Left renal pelvis (tissue), 4 donors: ENCODE measurements at regions not wholly inside any gene's neighbourhood (a gene's known extent, or its start where the extent isn't known, plus 50 kb on each side); places are given as distances from the start of the nearest gene placed in this dataset.

ENCODE experiments used
- DNase-seq, 4 donors: peaks; one replicate each; pipeline ENCODE4 v3.0.0-alpha.2; 2013; ENCODE audit warnings: low read depth in 4 of 4, low spot score in 3 of 4

DNA sequence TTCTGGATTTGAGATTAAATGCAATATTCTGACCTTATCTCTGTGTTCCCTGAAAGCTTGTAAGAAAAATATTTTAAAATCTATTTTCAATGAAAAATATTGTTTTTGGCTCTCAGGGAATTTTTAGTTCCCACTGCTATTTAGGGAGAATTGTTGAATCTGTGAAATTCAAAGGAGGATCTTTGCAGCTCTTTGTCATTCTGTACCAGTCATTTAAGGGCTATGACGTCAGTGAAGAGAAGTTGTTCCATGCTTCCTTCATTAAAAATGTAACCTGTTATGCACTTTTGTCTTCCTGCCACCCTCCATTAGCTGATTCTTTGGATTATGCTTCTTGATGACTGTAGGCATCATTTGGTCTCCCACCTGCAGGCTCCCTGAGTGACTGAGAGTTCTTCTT is 427.8 kb upstream of the C2CD4B start:
- no peak for DNase-seq

DNA sequence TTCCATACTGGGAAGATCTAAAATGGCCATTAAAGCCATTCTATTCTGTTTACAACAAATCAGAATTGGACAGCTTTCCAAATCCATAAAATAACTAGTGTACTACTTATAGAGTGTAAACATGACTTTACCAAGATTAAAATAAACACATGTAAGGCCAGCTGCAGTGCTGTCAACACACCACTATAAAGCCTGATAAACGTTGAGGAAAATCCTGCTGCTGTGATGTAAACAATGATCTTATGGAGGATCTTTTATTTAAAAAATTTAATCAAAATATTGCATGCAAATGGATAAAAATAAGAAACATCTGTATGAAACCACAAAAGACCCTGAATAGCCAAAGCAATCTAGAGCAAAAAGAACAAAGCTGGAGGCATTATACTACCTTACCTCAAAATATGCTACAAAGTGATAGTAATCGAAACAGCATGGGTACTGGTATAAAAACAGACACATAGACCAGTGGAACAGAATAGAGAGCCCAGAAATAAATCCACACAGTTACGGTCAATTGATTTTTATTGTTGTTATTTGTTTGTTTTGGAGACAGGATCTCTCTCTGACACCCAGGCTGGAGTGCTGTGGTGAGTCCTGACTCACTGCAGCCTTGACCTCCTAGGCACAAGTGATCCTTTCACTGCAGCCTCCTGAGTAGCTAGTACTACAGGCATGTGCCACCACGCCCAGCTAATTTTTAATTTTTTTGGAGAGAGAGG is 428.8 kb upstream of the C2CD4B start:
- no peak for DNase-seq

DNA sequence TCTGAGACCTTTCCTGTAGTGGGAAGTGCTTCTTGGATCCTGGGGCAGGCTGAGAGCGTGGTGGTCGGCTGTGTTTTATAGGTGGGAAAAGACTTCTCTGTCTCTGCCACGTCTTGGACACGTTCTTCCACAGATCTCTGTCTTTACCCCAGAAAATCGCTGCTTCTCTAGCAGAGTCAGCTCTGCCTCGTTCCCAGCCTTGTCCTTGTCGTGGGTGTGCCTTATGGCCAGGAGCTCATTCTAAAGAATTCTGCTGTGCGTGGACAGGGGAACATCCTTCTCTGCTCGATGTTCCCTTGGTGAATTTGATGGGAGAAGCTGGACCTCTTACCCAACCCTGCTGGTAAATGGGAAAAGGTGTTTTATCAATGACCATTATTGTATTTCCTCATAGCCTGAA is 433.1 kb upstream of the C2CD4B start:
- DNase-seq: no peak

DNA sequence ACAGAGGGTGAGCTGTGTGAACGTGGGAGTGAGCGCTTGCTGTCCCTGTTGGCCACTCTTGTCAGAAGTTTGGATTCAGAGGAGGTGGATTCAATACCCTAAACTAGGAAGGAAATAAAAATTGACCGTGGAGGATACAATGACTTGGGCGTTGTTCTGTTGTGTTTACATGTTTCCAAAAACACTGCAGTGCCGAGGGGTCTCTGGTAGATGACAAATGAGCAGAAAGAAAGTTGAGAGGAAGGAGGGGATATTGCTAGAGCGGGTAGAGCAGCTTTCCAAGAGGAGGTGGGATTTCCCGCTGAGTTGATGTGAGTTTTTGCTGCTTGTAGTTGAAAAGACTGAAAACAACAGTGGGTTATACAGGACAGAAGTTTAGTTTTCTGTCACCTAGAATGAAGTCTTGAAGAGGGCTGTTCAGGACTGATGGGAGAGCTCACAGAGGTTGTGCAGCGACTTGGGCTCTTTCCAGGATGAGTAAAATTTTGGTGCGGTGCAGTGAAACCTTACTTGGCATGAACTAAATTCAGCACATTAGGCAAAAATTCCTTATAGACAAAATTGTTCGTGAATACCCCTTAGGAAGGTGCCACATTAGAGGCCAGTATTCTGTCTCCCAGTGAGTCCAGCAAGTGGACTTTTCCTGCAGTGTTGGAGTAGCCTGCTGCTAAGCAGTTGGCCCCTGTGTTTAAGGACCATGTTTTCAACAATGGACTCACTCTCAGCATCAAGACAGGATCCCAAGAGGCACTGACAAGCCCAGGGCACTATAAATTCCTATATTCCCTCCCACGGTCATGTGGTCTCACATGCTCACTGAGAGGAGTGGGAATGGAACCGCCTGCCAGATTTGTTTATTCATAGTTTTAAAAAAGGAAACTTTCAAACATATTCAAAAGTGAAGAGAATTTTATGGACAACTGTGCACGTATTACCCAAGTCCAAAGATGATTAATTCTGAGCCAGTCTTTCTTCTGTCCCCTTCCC is 435.0 kb upstream of the C2CD4B start:
- DNase-seq: no peak

DNA sequence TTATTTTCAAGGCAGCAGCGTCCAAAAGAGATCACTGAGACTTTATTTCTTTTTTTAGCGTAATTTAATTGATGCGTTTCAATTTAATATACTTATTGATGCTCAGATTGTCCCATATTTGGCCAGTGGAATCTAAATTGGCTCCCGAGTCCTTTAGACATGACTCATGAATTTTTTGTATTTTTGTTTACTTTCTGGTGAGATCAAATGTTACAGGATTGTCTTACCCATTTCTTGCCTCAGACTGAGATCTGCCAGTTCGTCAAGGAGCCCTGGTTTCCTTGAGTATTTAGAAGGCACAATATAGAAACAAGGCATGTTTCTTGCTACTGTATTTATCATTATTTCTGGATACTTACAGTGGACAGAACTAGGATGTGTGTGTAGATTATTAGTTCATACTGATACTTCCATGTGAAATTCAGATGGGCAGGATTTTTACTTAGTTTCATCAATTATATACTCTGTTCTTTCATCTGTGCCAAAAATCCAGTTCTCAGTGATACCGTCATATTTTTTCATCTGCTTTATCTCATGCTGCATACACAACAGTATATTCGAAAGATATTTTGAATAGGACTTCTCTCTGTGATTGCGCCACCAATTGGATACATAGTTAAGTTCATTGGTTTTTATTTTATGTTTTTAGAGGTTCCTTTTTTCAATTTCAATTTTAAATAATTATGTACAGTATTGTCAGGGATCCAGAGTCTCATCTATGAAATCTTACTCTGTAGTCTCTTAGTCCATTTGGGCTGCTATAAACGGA is 436.9 kb upstream of the C2CD4B start:
- DNase-seq: no peak

DNA sequence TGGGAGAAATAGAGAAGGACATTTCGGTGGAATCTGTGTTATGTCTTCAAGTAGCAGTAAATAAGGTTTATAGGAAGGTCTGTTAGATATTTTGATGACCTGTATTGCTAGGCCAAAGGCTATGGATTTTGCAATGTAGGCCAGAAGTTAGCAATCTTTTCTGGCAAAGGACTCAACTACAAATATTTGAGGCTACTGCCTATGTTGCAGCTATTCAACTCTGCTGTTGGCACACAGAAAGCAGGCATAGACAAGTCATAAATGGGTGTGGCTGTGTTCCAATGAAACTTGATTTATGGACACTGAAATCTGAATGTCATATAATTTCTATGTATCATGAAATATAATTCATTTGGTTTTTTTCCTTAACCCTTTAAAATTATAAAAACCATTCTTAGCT is 438.7 kb upstream of the C2CD4B start:
- DNase-seq: no peak

DNA sequence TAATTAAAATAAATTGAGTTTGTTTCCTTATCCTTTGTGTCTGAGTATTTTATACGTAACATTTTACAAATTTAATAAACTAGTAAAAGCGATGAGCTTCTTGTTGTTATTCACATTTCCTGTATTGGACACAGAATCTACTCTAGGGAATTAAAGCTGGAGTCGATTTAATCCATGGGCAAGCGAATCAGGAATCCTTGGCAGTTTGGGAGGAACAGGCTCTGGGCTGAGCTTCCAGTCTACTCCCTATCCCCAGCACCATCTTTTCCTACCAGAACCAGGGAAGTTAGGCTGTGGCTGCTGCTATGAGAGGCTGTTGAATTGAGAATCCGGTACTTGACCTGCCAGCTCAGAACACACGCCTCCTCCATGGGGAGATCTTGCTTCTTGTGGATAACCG is 437.3 kb upstream of the TPM1 start:
- no peak for DNase-seq

DNA sequence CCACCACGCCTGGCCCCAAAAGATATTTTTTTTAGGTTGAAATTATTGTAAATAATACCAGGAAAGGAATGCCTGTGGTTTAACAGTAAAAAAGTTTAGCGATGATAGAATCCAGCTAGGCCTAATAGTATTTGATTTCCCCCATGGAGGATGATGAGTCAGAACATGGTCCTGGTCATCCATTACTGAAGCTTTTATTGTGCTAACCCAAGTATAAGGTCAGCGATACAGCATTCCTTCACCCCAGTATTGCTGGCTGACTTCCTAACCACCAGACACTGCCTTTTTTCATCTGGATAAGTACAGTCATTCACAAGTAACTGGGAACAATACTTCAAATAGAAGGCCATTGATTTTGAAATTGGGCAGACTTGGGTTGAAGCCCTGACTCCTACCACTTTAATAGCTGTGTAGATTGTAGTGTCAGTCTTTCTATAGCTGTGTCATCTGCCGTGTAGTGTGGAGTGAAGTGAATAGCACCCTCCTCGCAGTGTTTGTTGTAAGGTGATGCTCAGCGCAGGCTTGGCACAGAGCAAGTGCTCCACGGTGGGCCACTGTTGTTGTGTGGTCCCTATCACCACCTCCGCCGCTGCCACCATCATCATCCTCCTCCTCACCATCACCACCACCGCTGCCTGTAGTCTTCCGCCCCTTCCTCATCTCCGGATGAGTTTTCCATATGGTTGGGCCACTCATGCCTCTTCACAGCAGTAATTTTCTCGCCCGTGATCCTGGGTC is 436.0 kb upstream of the TPM1 start:
- DNase-seq: no peak

DNA sequence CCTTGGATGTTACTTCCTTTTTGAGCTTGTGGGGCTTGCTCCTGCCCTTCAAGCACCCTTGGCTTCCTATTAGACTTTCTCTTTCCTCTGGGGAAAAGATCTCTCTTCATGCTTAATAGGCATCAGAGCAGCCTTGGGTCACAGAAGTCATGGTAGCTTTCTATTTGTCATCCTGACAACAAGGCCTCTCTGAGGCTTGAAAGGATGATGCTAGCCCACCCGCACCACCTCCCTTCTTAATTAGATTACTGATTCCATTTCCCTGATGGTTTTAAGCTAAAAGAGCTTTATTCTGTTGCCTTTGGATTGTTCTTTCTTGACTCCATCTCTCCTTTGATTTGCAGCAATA is 435.5 kb upstream of the TPM1 start:
- no peak for DNase-seq

DNA sequence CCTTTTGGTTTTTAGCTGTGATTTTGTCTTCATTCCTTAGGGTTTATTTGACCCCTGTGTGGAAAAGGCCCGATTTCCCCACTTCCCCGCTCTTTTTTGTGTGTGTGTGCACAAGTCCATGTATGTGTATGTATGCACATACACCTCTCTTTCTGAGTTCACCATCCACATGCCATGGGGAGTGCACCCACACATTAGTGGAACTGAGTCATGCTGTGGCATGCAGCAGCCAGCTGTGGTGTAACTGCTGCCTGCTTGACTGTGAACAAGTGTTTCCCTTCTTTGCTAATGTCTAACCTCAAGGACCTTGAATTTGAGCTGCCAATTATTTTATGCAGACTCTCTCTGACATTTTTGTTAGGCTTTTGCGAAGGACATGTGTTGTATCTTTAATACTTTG is 434.9 kb upstream of the TPM1 start:
- DNase-seq: no peak

DNA sequence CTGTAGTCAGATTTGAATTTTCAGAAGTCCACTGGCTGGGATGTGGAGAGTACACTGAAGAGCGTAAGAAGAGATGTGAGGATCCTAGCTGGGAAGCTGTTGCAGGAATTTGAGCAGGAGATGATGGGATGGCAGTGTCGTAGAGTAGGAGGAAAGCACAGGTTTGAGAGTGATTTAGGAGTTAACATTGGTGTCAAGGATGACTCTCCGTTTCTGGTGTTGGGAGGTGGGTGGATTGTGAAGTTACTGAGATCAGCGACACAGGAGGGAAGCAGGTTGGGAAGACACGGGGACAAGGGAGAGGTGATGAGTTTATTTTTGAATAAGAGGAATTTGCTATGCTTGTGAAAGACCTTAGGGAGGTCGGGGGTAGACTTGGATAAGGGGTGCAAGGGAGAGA is 434.2 kb upstream of the TPM1 start:
- DNase-seq: no peak

DNA sequence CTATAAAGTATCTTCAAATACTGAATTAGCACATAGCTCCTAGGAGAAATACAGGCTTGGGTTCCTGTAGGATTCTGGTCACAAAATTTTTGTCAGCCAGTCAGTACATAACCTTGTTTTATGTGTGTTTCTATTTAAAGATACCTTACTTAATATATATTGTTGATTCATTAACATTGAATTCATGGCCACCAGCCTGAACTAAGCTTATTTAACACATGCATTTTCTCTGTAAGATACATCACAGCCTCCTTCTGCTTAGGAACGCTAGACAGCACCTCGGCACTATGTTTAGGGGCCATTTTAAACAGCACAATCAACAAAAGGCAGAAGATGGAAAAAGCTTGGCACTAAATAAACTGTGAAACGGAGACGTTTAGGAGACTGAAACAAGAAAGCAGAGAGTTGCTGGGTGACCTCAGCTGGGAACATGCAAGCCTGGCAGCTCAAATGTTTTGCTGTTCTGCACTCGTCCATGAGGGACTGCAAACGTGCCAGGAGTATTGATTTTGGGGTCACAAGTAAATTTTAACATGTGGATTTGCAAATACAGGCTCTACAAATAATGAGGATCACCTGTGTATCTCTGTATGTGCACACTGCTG is 432.2 kb upstream of the TPM1 start:
- no peak for DNase-seq

DNA sequence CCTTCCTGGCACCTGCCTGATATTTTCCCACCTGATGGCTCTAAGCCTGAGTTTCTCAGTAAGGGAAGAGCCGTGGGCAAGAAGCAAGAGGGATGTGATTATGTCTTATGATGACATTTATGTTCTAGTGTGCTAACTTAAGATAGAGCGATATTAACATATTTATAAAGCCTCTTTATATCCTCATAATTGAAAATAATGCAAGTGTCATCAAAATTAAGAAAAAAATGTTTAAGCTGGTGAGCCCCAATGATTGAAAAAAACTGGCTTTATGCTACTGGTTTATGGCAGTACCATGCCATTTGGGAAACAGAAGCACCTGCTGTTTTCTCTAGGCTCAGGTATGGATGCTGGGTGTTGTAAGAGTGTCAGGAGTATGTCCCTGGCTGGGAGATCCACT is 431.5 kb upstream of the TPM1 start:
- DNase-seq: no peak

DNA sequence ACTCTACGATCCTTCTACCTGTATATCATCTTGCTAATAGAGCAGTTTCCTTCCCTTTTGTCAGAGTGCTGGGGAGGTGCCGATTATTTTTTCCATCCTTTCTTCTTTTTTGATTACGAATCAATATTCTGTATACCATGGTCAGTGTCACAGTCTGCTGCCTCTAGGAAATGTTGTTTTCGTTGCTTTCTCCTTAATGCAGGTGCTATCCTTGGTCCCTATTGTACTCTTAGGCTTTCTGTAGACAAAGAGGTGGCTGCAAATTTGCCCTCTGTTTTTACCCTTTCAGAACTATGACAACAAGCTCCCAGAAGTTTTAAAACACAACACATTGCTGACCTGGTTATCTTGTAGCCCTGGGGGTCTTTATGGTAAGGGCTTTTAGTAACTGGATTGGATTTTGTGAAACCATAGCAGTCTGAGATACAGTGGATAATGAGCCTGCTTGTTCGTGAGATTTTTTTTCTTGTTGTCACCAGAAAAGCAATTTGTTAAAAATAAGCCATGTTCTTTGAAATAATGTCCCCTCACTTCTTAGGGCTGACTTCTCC is 430.3 kb upstream of the TPM1 start:
- no peak for DNase-seq

DNA sequence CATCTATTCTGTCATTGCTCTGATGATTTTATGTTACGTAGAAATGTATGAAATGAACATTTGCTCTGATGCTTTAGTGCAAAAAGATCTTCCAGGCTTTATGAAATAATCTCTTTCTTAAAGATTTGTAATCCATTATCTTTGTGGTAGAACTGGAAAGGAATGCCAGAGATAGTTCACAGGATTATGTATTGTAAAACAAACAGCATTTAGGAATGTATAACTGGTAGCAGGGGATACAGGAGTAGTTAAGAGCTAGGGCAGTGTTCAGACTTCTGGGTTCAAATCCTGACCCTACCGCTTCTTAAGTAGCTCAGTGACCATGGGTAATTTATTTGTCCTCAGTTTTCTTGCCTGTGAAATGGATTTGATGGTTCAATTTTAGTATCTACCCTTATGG is 429.8 kb upstream of the TPM1 start:
- DNase-seq: no peak

DNA sequence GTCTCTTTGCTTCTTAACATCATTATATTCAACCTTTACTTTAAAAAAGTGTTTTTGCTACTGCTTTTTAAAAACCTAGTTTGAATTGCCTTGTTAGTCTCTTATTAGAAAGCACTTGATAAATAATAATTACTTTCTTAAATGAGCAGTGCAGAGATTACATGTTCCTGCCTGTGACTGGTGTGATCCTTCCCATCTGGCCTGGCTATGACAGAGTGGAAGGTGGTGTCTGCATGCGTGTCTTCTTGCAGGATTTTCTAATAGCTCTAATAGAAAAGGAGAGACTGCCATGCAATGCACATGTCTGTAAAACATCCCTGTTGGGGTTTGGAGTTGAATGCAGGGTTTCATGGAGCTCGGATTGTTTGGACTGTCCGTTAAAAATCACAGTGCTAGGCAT is 425.8 kb upstream of the TPM1 start:
- DNase-seq: no peak

DNA sequence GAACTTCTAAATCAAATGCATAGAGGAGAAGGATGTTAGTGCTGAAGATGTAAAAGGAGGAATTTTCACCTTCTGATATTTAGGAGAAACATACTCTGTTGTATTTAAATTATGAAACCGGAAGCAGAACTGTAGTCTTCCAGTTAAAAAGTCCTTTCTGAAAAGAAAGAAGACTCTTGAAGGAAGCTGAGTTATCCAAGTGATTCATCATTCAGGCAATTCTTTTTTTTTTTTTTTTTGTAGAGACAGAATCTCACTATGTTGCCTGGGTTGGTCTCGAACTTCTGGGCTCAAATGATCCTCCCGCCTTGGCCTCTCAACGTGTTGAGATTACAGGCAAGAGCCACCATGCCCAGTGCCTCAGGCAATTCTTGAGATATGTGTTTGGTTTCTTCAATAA is 424.8 kb upstream of the TPM1 start:
- no peak for DNase-seq

DNA sequence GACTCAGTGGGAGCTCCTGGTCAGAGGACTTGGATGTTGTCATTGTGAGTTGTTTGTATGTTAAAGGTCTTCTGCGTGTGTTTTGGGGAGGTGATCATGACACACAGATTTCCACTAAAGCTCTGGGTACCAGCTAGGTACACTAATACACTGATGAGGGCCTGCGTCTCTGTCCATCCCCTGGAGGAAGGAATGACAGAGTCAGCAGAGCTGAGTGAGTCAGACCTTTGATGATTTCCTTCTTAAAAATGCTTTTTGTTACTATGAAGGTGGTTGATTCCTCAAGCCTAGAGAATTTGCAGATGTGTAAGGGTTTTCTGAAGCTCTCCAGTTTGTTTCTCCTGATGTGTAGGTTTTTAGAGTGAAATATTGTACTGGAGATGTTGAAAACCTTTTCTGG is 424.1 kb upstream of the TPM1 start:
- no peak for DNase-seq

DNA sequence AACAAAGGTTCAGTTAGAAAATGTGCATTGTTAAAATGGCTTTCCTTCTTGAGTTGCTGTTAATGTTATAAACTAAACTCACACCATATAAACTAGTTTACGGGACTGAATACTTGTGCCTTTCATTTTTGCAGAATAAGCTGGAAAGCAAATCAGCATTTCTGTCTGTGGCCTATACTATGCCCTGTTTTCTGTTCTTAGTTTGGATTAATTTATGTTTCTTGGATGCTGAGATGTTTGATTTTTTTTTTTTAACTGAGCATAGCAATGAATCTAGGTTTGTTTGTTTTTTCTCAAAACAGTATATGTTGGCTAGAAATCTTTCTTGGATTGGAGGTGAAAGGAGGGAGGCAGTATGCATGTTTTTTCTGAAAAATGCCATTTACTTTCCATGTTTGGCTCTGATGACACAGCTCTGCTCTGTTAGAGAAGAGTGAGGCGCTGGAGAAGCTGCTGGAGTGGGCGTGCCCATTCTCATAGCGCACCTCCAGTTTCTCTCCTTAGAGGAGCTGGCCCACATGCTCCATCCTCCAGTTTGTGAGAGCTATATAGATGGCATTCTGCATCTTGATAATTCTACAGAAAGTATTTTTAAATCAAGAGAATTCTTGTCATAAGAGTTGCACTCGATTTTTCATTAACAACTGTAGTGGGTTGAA is 423.6 kb upstream of the TPM1 start:
- no peak for DNase-seq

DNA sequence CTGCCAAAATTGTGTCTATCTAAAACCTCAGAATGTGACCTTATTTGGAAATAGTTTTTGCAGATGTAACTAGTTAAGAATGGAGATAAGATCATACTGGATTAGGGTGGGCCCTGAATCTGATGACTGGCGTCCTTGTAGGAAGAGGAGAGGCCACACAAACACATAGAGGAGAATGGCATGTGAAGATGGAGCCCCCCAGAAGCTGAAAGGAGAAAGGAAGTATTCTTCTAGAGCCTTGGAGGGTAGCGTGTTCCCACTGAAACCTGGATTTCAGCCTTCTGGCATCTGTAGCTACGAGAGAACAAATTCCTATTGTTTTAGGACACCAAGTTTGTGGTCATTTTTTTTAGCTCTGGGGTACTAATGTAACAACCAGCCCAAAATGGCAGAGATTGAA is 423.0 kb upstream of the TPM1 start:
- DNase-seq: no peak
